ENCODE measurements at regions not wholly inside any gene's neighbourhood (a gene's known extent, or its start where the extent isn't known, plus 50 kb on each side); places are given as distances from the start of the nearest gene placed in this dataset.

DNA sequence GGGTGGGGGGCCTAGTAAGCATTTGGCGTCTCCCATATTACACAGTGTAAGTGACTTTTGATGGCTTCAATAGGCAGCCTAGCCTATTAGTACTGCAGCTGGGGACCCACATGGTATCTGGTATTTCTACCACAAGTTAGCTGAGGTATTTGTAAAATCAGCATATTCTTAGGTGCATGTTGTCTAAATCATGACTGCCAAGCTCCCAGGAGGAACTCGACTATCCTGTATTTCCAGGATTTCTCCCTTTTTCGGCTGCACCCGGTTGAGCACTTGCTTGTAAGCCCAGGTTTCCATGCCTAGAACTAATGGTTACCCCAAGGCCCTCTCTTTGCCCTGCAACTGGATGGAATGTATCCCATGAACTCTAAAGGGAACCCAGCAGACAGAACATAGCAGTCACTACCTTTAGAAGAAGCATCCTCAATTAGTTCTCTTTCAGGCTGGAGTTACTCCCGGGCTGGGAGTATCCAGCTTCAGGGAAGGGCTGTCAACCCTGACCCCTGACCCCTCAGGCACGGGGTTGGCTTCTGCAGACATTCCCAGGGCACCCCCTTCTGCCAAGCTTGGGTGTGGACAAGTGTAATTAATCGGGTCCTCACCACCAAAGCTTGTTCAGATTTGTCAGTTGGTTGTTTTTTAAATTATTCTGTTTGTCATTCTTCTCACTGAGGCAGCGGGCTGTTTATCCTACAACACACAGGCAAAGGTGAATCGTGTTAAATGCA is 90.3 kb upstream of the PARD3 start (continued):
- TF ChIP-seq NR2F6 (IDR thresholded peaks at IDR 0.05) (peak; percentile 85), NR2F6 (CRISPR knock-in tag; IDR thresholded peaks at IDR 0.05) (peak; percentile 79), TRIM24 (CRISPR knock-in tag; IDR thresholded peaks at IDR 0.05) (no peak), ZNF3 (CRISPR knock-in tag; IDR thresholded peaks at IDR 0.05) (no peak), STAG1 (CRISPR knock-in tag; IDR thresholded peaks at IDR 0.05) (peak; percentile 36)

DNA sequence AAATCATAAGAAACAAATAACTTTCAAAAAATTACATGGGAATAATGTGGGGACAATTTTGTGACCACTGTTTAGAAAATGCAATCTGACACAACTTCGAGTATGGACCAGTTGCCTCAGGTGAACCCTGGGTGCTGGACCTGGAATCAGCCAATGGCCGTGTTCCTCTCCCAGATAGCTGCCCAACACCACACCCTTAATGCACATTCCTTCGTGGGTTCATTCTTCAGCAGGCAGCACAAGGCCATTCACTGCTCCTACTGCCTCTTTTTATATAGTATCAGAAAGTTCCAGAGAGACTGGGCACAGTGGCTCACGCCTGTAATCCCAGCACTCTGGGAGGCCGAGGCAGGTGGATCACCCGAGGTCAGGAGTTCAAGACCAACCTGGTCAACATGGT is 89.1 kb upstream of the PARD3 start:
- DNase-seq (ENCODE audit: low spot score) (no peak), ATAC-seq (no peak), FAIRE-seq (no peak)
- ChIA-PET POLR2A (no interaction called here), CTCF (ENCODE audit: low intra/inter-chr PET ratio, low total read pairs) (no interaction called here)
- peaks cover 0 to 4% of the 10 kb centered on the region in 2 experiments; a peak in 1 of 5 replicates for H3K27me3 ChIP-seq (ENCODE audit: control insufficient read depth in 1 of 2, insufficient read depth in 2 of 2, low read length in 2 of 2)
- WGBS (ENCODE audit: low lambda C conversion rate): 0% methylated on average over 3 of the region's 6 CpGs
- H3K9me3 ChIP-seq (ENCODE audit: low read length): no peaks in the 10 kb centered on the region
- H3K4me1 ChIP-seq (ENCODE audit: insufficient read depth, low read length): peaks cover 15% of the 10 kb centered on the region
- H3K4me2 ChIP-seq (ENCODE audit: low read depth, low read length): no peak overlapping the region
- H3K9ac ChIP-seq (ENCODE audit: insufficient read depth, low read depth, low read length): no peak overlapping the region
- in situ Hi-C loops (cut with HindIII; ENCODE audit: extremely low pct_ligation_motif_present, low pct_unique_long_range_greater_than_20kb) (no loop called here), intact Hi-C loops (cut with micrococcal nuclease; ENCODE audit: unreplicated experiment) (no loop called here)
- H4K20me1 ChIP-seq (ENCODE audit: insufficient read depth, low read length): no peaks in the 10 kb centered on the region
- BruUV-seq (replicated peaks): no TSS peak
- no peaks in the 10 kb centered on the region for H3K36me3 ChIP-seq (replicated peaks in 1 of 2; ENCODE audit: control insufficient read depth in 1 of 2, insufficient read depth in 2 of 2, low read length in 2 of 2)
- no peak overlapping the region for H3K27ac ChIP-seq (ENCODE audit: extremely low read length, insufficient read depth, low read length)
- no peak overlapping the region for H2AFZ ChIP-seq (ENCODE audit: low read length)
- no peak overlapping the region for H3K4me3 ChIP-seq (replicated peaks in 1 of 3; ENCODE audit: insufficient read depth in 1 of 3, low read depth in 2 of 3, low read length in 3 of 3)
- TF ChIP-seq ZNF180 (CRISPR knock-in tag; IDR thresholded peaks at IDR 0.05; ENCODE audit: borderline replicate concordance, low read depth) (no peak), SMARCC2 (IDR thresholded peaks at IDR 0.05) (no peak), ETV6 (CRISPR knock-in tag; conservative IDR thresholded peaks at IDR 0.05) (no peak), HOXA5 (CRISPR knock-in tag; IDR thresholded peaks at IDR 0.05) (no peak)
- TF ChIP-seq, protein P1, sequence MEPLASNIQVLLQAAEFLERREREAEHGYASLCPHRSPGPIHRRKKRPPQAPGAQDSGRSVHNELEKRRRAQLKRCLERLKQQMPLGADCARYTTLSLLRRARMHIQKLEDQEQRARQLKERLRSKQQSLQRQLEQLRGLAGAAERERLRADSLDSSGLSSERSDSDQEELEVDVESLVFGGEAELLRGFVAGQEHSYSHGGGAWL (CRISPR knock-in tag; IDR thresholded peaks at IDR 0.05): no peak
- H3K79me2 ChIP-seq (ENCODE audit: insufficient read depth, low read length): no peaks in the 10 kb centered on the region
